ENCODE measurements at regions not wholly inside any gene's neighbourhood (a gene's known extent, or its start where the extent isn't known, plus 50 kb on each side); places are given as distances from the start of the nearest gene placed in this dataset.

DNA sequence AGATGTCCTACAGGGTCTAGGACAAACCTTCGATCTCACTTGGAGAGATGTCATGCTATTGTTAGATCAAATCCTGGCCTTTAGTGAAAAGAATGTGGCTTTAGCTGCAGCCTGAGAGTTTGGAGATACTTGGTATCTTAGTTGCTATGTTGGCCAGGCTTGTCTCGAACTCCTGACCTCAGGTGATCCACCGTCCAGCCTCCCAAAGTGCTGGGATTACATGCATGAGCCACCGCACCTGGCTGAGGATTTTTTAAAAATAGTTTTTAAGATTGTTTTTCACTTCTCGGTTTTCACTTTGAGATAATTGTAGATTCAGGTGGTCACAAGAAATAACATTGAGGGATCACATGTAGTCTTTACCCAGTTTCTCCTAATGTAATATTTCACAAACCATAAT, 738.3 kb upstream of the POM121L12 start:
- Histone ChIP-seq H3K9me3 (ENCODE audit: low read length) (peaks cover 3% of the 10 kb centered on the region; the same call in 1 of the 2 replicates), H3K4me3 (ENCODE audit: low read depth, low read length, poor library complexity, severe bottlenecking) (no peak overlapping the region), H3K4me1 (ENCODE audit: insufficient read depth, low read length, severe bottlenecking) (peaks cover 35% of the 10 kb centered on the region), H3K9ac (ENCODE audit: low read length) (no peak overlapping the region), H3K27me3 (ENCODE audit: insufficient read depth, low read length) (no peaks in the 10 kb centered on the region), H3K27ac (ENCODE audit: low read depth, low read length, poor library complexity, severe bottlenecking) (peak overlapping the region; percentile 4), H3K79me2 (ENCODE audit: insufficient read depth, low read length) (no peaks in the 10 kb centered on the region), H3K36me3 (ENCODE audit: insufficient read depth, low read length) (no peaks in the 10 kb centered on the region), H3K9me2 (ENCODE audit: low read depth, low read length) (no peaks in the 10 kb centered on the region), H4K20me1 (ENCODE audit: insufficient read depth, low read length) (no peaks in the 10 kb centered on the region), H3F3A (ENCODE audit: insufficient read depth, low read length) (peaks cover 3% of the 10 kb centered on the region; the same call in 1 of the 2 replicates), H2AFZ (ENCODE audit: low read length) (no peak overlapping the region), H3K4me2 (ENCODE audit: low read length) (no peak overlapping the region)
- TF ChIP-seq, protein P1, sequence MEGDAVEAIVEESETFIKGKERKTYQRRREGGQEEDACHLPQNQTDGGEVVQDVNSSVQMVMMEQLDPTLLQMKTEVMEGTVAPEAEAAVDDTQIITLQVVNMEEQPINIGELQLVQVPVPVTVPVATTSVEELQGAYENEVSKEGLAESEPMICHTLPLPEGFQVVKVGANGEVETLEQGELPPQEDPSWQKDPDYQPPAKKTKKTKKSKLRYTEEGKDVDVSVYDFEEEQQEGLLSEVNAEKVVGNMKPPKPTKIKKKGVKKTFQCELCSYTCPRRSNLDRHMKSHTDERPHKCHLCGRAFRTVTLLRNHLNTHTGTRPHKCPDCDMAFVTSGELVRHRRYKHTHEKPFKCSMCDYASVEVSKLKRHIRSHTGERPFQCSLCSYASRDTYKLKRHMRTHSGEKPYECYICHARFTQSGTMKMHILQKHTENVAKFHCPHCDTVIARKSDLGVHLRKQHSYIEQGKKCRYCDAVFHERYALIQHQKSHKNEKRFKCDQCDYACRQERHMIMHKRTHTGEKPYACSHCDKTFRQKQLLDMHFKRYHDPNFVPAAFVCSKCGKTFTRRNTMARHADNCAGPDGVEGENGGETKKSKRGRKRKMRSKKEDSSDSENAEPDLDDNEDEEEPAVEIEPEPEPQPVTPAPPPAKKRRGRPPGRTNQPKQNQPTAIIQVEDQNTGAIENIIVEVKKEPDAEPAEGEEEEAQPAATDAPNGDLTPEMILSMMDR (IDR thresholded peaks at IDR 0.05; ENCODE audit: low read length), result no peak
- TF ChIP-seq EZH2 (IDR thresholded peaks at IDR 0.05; ENCODE audit: borderline replicate concordance, low read length), result no peak

DNA sequence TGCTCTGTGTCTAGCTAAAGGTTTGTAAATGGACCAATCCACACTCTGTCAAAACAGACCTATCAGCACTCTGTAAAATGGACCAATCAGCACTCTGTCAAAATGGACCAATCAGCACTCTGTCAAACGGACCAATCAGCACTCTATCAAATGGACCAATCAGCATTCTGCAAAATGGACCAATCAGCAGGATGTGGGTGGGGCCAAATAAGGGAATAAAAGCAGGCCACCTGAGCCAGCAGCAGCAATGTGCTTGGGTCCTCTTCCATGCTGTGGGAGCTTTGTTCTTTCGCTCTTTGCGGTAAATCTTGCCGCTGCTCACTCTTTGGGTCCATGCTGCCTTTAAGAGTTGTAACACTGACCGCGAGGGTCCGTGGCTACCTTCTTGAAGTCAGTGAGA, 740.5 kb upstream of the POM121L12 start:
- no peak overlapping the region for H3K4me2 ChIP-seq (ENCODE audit: low read length)
- no peak overlapping the region for H3K9ac ChIP-seq (ENCODE audit: low read length)
- no peaks in the 10 kb centered on the region for H3K79me2 ChIP-seq (ENCODE audit: insufficient read depth, low read length)
- no peaks in the 10 kb centered on the region for H3K27me3 ChIP-seq (ENCODE audit: insufficient read depth, low read length)
- no peak overlapping the region for H3K4me3 ChIP-seq (ENCODE audit: low read depth, low read length, poor library complexity, severe bottlenecking)
- H2AFZ ChIP-seq (ENCODE audit: low read length), result no peak overlapping the region
- no peaks in the 10 kb centered on the region for H3K9me2 ChIP-seq (ENCODE audit: low read depth, low read length)
- no peak for TF ChIP-seq EZH2 (IDR thresholded peaks at IDR 0.05; ENCODE audit: borderline replicate concordance, low read length)
- TF ChIP-seq, protein P1 (IDR thresholded peaks at IDR 0.05; ENCODE audit: low read length), result no peak
- 0 out of 2 replicates have a peak, but pooled peaks cover 3% of the 10 kb centered on the region for H3K9me3 ChIP-seq (ENCODE audit: low read length)
- no peaks in the 10 kb centered on the region for H3K36me3 ChIP-seq (ENCODE audit: insufficient read depth, low read length)
- no peak overlapping the region for H3K27ac ChIP-seq (ENCODE audit: low read depth, low read length, poor library complexity, severe bottlenecking)
- peaks cover 49% of the 10 kb centered on the region for H3K4me1 ChIP-seq (ENCODE audit: insufficient read depth, low read length, severe bottlenecking)
- no peaks in the 10 kb centered on the region for H4K20me1 ChIP-seq (ENCODE audit: insufficient read depth, low read length)
- H3F3A ChIP-seq (ENCODE audit: insufficient read depth, low read length), result peaks cover 3% of the 10 kb centered on the region; the same call in 1 of the 2 replicates

DNA sequence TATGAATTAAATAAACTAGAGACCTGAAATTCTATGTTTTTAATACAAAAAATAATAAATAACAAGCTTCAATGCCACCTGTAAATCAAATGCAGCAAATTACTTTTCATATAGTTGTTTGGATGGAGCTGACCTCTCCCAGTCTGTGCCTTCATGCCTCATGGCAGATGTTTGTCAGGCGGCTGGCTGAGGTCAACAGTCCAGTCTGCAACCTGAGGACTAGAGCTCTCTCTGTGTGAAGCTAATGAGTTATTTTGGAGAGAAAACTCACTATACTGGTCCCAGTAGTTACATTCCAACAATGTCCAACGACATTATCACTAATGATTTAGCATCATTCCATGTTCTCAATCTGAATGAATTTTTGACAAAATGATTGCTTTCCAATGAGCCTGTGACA, 746.2 kb upstream of the POM121L12 start:
- Histone ChIP-seq H3K27me3 (ENCODE audit: insufficient read depth, low read length) (no peaks in the 10 kb centered on the region), H3K9me3 (ENCODE audit: low read length) (no peaks in the 10 kb centered on the region), H2AFZ (ENCODE audit: low read length) (0 out of 2 replicates have a peak overlapping the region, but pooled peaks have one; percentile 8), H3K9me2 (ENCODE audit: low read depth, low read length) (no peaks in the 10 kb centered on the region), H3K4me3 (ENCODE audit: low read depth, low read length, poor library complexity, severe bottlenecking) (no peak overlapping the region), H3F3A (ENCODE audit: insufficient read depth, low read length) (peaks cover 3% of the 10 kb centered on the region; the same call in 1 of the 2 replicates), H3K36me3 (ENCODE audit: insufficient read depth, low read length) (no peaks in the 10 kb centered on the region), H3K79me2 (ENCODE audit: insufficient read depth, low read length) (no peaks in the 10 kb centered on the region), H3K9ac (ENCODE audit: low read length) (no peak overlapping the region), H4K20me1 (ENCODE audit: insufficient read depth, low read length) (no peaks in the 10 kb centered on the region), H3K4me1 (ENCODE audit: insufficient read depth, low read length, severe bottlenecking) (peaks cover 61% of the 10 kb centered on the region), H3K27ac (ENCODE audit: low read depth, low read length, poor library complexity, severe bottlenecking) (no peak overlapping the region), H3K4me2 (ENCODE audit: low read length) (no peak overlapping the region)
- TF ChIP-seq EZH2 (IDR thresholded peaks at IDR 0.05; ENCODE audit: borderline replicate concordance, low read length), result no peak
- TF ChIP-seq, protein P1 (IDR thresholded peaks at IDR 0.05; ENCODE audit: low read length), result no peak

Measured in OCI-LY1 (cell line).